Cardiac muscle cell (in vitro differentiated cells and primary cell): ENCODE measurements at regions not wholly inside any gene's neighbourhood (a gene's known extent, or its start where the extent isn't known, plus 50 kb on each side); places are given as distances from the start of the nearest gene placed in this dataset.

Experiments used
- DNase-seq, 2 donors: peaks; one replicate each; pipeline versions ENCODE4 v3.0.0 to v3.0.0-alpha.2; 2010 to 2017; ENCODE audit warnings: low read depth in 1 of 2, low spot score in 1 of 2
- H3K27ac ChIP-seq: fragments of 200-600 bp; sonication (generic); 2 replicates; pipeline ENCODE4 v1.5.1; 2016
- H3K27me3 ChIP-seq: fragments of 200-600 bp; sonication (generic); 2 replicates; pipeline ENCODE4 v1.6.0; 2016; ENCODE audit warnings: control low read depth
- H3K36me3 ChIP-seq: fragments of 200-600 bp; sonication (generic); 2 replicates; pipeline ENCODE4 v1.5.1; 2016; ENCODE audit warnings: control low read depth
- H3K4me1 ChIP-seq: fragments of 200-600 bp; sonication (generic); 2 replicates; pipeline ENCODE4 v1.8.1; 2017; ENCODE audit warnings: low read depth, mild to moderate bottlenecking, mixed run types
- H3K4me3 ChIP-seq: fragments of 200-600 bp; sonication (generic); 2 replicates; pipeline ENCODE4 v1.5.1; 2016; ENCODE audit warnings: mild to moderate bottlenecking
- H3K9me3 ChIP-seq: fragments of 200-600 bp; sonication (generic); 2 replicates; pipeline ENCODE4 v1.5.1; 2017; ENCODE audit warnings: low read depth, mild to moderate bottlenecking, control low read depth
- TF ChIP-seq, protein P1 (sequence below): IDR thresholded peaks from 2 replicates; pipeline ENCODE4 v1.5.1; 2012; ENCODE audit warnings: low read depth, mild to moderate bottlenecking, low read length

DNA sequence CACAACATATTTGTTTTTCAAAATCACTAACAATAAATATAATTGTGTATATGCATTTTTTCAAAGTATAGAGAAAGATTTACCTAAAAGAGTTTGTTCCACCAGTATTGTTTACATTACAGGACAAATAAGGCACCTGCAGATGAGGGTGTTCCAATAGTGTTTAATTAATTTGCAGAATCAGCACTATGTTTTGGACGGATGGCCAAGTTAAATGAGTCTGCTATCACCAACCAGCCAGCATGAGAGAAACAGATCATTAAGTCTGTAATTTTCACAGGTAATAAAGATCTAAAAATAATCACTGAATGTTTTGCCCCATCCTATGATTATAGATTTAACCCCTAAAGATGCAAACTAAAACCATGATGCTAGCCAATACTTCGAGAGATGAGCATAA lies 2247.0 kb downstream of the NCAM2 start:
- Histone ChIP-seq H3K4me3 (no peak overlapping the region), H3K27ac (no peak overlapping the region), H3K27me3 (no peaks in the 10 kb centered on the region), H3K4me1 (no peaks in the 10 kb centered on the region), H3K36me3 (no peaks in the 10 kb centered on the region), H3K9me3 (no peaks in the 10 kb centered on the region)
- DNase-seq: no peak
- TF ChIP-seq, protein P1, sequence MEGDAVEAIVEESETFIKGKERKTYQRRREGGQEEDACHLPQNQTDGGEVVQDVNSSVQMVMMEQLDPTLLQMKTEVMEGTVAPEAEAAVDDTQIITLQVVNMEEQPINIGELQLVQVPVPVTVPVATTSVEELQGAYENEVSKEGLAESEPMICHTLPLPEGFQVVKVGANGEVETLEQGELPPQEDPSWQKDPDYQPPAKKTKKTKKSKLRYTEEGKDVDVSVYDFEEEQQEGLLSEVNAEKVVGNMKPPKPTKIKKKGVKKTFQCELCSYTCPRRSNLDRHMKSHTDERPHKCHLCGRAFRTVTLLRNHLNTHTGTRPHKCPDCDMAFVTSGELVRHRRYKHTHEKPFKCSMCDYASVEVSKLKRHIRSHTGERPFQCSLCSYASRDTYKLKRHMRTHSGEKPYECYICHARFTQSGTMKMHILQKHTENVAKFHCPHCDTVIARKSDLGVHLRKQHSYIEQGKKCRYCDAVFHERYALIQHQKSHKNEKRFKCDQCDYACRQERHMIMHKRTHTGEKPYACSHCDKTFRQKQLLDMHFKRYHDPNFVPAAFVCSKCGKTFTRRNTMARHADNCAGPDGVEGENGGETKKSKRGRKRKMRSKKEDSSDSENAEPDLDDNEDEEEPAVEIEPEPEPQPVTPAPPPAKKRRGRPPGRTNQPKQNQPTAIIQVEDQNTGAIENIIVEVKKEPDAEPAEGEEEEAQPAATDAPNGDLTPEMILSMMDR: no peak

DNA sequence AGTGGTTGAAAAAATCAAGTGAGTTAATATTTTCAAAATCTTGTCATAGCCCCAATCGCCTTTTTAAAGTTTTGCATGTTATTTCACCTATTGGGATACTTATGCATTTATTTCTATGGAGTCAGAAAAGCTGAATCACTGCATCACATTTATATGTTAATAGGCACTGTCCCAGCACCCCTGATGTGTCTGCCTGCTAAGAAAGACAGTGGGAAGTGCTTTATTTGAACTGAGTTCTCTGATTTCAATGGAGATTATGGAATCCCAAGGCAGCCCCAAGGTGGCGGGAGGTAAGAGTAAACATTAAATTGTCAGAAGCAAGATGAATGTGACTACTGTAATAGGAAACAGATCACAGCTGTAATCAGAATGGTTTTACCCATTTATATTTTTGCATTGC lies 2225.7 kb downstream of the NCAM2 start:
- H3K9me3 ChIP-seq: no peaks in the 10 kb centered on the region
- H3K4me3 ChIP-seq: no peak overlapping the region
- TF ChIP-seq, protein P1: no peak
- H3K4me1 ChIP-seq: no peaks in the 10 kb centered on the region
- H3K36me3 ChIP-seq: no peaks in the 10 kb centered on the region
- no peak overlapping the region for H3K27ac ChIP-seq
- no peaks in the 10 kb centered on the region for H3K27me3 ChIP-seq
- DNase-seq: no peak

DNA sequence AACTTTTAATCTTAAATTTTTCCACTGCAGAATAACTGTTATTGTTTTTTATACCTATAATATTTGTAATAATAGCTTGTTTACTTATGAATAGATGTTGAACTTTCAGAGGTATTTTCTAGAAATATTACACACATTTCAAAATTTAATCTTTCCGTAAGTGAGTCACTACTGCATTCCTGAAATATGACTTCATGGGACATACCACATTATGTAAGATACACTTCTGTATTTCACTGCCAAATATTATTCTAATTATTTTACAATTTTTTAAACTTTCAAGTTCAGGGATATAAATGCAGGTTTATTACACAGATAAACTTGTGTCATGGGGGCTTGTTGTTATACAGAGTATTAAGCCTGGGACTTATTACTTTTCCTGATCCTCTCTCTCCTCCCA lies 2220.5 kb downstream of the NCAM2 start:
- Histone ChIP-seq H3K27me3 (no peaks in the 10 kb centered on the region), H3K9me3 (no peaks in the 10 kb centered on the region), H3K4me1 (no peaks in the 10 kb centered on the region), H3K36me3 (no peaks in the 10 kb centered on the region), H3K27ac (no peak overlapping the region), H3K4me3 (no peak overlapping the region)
- TF ChIP-seq, protein P1: no peak
- peak in 1 of 2 donors; percentile 23 for DNase-seq

DNA sequence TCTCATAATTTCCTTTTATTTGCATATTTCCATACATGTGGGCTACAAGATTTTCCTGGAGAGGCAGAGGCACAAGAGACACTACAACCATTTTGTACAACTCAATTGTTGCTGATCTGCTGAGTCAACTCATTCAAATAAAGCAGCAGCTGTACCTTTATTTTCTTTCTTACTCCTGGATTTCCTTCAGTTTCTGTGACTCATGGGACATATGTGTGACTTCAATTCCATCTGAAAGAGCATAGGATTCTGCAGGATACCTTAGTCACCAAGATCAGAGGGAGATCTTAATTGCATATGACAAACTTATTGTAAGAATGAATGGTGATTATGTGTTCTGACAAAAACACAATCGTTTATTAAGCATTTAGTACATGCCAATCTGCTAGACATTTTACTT lies 2219.4 kb downstream of the NCAM2 start:
- Histone ChIP-seq H3K27me3 (no peaks in the 10 kb centered on the region), H3K36me3 (no peaks in the 10 kb centered on the region), H3K9me3 (no peaks in the 10 kb centered on the region), H3K4me3 (no peak overlapping the region), H3K27ac (no peak overlapping the region), H3K4me1 (no peaks in the 10 kb centered on the region)
- DNase-seq: no peak
- TF ChIP-seq, protein P1: no peak

DNA sequence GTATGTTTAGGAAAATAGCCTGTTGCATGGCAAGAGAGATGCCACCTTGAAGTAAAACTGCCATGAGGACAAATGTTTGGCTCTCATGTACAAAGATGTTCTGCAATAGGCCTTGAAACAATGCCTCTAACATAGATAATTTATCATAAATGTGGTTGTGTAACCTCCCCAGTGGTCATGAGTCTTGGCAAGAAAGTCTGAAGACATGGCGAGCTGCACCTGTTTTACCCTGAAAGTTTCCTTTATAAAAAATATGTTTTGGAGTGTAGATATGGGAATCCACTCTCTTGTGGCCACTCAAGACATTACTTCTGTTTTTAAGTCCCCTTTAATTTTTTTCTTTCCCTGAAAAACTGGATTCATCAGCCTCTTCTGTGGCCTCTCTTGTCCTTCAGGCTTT lies 2217.1 kb downstream of the NCAM2 start:
- Histone ChIP-seq H3K9me3 (no peaks in the 10 kb centered on the region), H3K4me1 (no peaks in the 10 kb centered on the region), H3K27ac (no peak overlapping the region), H3K4me3 (no peak overlapping the region), H3K36me3 (no peaks in the 10 kb centered on the region), H3K27me3 (no peaks in the 10 kb centered on the region)
- DNase-seq: no peak
- TF ChIP-seq, protein P1: no peak
